GM12873 (cell line): ENCODE measurements at regions not wholly inside any gene's neighbourhood (a gene's known extent, or its start where the extent isn't known, plus 50 kb on each side); places are given as distances from the start of the nearest gene placed in this dataset.

Source experiments
- TF ChIP-seq, protein P1 (sequence below): IDR thresholded peaks from 2 replicates; pipeline ENCODE4 v1.5.1; 2012; ENCODE audit warnings: low read depth, mild to moderate bottlenecking, moderate library complexity, low read length, control low read depth; ENCODE audit not compliant: insufficient read depth; ENCODE audit errors: missing control alignments

DNA sequence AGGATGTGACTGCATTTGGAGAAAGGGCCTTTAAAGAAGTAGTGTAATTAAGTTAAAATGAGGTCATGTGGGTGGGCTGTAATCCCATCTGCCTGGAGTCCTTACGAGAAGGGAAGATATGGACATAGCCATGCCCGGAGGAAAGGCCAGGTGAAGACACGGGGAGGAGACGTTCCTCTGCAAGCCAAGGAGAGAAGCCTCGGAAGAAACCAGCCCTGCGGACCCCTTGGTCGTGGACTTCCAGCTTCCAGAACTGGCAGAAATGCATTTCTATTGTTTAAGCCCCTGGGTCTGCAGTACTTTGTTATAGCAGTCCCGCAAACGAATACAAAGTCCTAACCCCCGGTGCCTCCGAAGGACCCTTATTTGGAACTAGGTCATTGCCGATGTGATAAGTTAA, 87.6 kb upstream of the TAF1B start:
- TF ChIP-seq, protein P1, sequence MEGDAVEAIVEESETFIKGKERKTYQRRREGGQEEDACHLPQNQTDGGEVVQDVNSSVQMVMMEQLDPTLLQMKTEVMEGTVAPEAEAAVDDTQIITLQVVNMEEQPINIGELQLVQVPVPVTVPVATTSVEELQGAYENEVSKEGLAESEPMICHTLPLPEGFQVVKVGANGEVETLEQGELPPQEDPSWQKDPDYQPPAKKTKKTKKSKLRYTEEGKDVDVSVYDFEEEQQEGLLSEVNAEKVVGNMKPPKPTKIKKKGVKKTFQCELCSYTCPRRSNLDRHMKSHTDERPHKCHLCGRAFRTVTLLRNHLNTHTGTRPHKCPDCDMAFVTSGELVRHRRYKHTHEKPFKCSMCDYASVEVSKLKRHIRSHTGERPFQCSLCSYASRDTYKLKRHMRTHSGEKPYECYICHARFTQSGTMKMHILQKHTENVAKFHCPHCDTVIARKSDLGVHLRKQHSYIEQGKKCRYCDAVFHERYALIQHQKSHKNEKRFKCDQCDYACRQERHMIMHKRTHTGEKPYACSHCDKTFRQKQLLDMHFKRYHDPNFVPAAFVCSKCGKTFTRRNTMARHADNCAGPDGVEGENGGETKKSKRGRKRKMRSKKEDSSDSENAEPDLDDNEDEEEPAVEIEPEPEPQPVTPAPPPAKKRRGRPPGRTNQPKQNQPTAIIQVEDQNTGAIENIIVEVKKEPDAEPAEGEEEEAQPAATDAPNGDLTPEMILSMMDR = no peak

DNA sequence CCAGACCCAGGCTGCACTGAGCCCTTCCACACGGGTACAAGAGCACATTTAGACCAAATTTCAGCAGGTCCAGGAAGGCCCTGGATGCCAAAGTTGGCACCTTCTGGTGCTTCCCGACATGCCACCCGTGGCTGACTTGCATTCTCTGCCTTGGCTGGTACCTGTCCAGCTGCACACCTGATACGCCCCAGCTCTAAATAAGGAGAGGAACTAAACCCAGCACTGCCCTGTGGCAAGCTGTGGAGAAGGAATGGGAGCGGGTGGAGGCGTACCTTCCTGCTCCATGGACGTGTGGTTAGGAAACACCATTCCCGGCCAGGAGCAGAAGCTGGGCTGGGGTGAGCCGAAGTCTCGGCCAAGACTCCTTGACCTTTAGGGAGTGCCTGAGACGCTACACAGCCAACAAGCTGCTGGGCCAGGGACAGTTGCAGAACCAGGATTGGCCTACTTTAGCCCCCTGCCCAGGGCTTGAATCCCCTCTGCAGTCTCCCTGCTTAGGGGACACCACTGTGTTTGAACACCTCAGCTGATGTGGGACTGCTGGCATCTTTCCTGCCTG, 86.5 kb upstream of the TAF1B start:
- TF ChIP-seq, protein P1 = no peak

- TF ChIP-seq, protein P1 = no peak
Measured at GRCh38 chr2:9757501-9758264, 85.6 kb upstream of the TAF1B start.

- TF ChIP-seq, protein P1 = no peak
Measured at GRCh38 chr2:9758741-9759140, 84.5 kb upstream of the TAF1B start.

GRCh38 chr2:9760069-9760901, 83.0 kb upstream of the TAF1B start:
- TF ChIP-seq, protein P1 = no peak

DNA sequence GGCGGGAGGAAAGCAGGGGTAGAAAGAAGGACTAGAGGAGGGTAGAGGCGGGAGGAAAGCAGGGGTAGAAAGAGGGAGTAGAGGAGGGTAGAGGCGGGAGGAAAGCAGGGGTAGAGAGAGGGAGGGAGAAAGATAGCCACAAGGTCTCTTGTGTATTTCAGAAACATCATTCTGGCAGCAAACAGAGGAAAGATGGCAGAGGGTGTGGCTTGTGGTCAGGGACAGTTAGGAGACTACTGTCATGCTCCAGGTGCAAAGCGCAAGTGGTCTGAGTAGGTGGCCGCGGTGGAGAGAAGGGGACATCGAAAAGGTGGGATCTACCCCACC, 82.4 kb upstream of the TAF1B start:
- TF ChIP-seq, protein P1 = no peak

GRCh38 chr2:9761577-9761976, 81.7 kb upstream of the TAF1B start:
- TF ChIP-seq, protein P1 = no peak
